Peyer's patch (tissue), 4 donors: ENCODE measurements at regions not wholly inside any gene's neighbourhood (a gene's known extent, or its start where the extent isn't known, plus 50 kb on each side); places are given as distances from the start of the nearest gene placed in this dataset.
"Not testable (repeated sequence)": the region's sequence is repeated elsewhere in the genome, so short reads cannot be mapped to it uniquely, and the experiment has no call there.

Source experiments
- POLR2A ChIP-seq, 2 donors: fragments of 450-650 bp; IDR thresholded peaks; one replicate each; pipeline ENCODE4 v1.5.1; 2017; ENCODE audit warnings: antibody characterized with exemption in 2 of 2, mild to moderate bottlenecking in 2 of 2, moderate library complexity in 2 of 2
- TF ChIP-seq, protein P1 (sequence below), 6 experiments: fragments of 450-650 bp in 4 of 6; fragments of 200-600 bp in 2 of 6; sonication (generic) in 1 of 6; IDR thresholded peaks; one replicate each; pipeline ENCODE4 v1.5.1; 2017 to 2019; ENCODE audit warnings: antibody characterized with exemption in 6 of 6, mild to moderate bottlenecking in 3 of 6, moderate library complexity in 1 of 6

DNA sequence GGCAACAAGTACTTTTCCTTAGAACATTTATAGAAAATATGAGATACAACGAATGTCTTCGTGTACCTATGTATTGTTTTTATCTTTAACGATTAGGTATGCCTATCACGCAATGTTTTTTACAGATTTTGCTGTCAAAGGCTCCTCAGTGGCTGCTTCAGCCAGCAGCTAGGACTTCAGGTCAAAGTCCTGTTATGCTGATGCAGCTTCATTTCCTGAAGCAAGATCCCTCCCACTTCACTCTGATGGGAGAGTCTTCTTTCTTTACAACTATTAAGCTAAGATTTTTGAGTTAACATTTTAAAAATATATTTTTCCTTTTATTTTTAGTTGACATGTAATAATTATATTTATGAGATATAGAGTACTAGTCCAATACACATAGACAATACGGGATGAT lies 120.7 kb upstream of the POTEB2 start:
- TF ChIP-seq POLR2A (IDR thresholded peaks at IDR 0.05), result not testable (repeated sequence)
- TF ChIP-seq, protein P1, sequence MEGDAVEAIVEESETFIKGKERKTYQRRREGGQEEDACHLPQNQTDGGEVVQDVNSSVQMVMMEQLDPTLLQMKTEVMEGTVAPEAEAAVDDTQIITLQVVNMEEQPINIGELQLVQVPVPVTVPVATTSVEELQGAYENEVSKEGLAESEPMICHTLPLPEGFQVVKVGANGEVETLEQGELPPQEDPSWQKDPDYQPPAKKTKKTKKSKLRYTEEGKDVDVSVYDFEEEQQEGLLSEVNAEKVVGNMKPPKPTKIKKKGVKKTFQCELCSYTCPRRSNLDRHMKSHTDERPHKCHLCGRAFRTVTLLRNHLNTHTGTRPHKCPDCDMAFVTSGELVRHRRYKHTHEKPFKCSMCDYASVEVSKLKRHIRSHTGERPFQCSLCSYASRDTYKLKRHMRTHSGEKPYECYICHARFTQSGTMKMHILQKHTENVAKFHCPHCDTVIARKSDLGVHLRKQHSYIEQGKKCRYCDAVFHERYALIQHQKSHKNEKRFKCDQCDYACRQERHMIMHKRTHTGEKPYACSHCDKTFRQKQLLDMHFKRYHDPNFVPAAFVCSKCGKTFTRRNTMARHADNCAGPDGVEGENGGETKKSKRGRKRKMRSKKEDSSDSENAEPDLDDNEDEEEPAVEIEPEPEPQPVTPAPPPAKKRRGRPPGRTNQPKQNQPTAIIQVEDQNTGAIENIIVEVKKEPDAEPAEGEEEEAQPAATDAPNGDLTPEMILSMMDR (IDR thresholded peaks at IDR 0.05), result not testable (repeated sequence)
